Activated T-helper 9 cell treated with anti-CD3 and anti-CD28 coated beads, Interleukin-2, amount 50 U/mL, for 16 hours (primary cell): ENCODE measurements at regions not wholly inside any gene's neighbourhood (a gene's known extent, or its start where the extent isn't known, plus 50 kb on each side); places are given as distances from the start of the nearest gene placed in this dataset.

Experiments used
- DNase-seq: peaks from one replicate; pipeline ENCODE4 v3.0.0-alpha.2; 2020; ENCODE audit warnings: low read depth

DNA sequence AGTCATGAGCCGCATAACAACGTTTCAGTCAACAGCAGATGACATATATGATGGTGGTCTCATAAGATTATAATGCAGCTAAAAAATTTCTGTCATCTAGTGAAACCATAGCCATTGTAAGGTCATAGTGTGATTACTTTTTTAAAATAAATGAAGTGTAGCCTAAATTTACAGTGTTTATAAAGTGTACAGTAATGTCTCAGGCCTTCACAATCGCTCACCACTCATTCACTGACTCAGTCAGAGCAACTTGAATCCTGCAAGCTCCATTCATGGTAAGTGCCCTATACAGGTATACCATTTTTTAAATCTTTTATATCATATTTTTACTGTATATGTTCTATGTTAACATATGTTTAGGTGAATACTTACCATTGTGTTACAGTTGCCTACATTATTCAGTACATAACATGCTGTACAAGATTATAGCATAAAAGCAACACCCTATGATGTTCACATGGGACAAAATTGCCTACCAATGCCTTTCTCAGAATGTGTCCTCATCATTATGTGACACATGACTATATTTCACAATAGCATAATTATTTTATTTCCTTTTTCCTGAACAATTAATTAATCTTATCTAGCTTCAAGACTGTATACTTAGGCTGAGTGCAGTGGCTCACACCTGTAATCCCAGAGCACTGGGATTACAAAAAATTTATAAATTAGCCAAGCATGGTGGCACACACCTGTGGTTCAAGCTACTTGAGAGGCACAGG, 1115.9 kb upstream of the ZEB2 start:
- no peak for DNase-seq

DNA sequence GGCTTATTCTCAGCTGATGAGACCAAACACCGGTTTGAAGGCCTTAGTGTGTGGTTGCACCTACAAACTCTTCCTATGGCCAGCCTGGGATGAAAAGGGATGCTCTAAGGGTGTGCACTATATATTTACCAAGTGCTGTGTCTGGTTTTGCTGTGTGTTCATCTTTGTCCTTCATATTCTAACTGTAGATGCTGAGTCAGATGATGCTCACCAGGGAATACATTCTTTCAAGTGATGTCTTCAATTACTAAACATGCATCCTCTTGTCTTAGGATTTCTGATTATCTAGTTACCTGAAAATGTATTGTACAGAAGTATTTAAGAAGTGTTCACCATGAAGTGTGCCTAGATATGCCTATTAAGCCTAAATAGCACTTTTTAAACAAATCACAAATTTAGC, 1111.6 kb upstream of the ZEB2 start:
- no peak for DNase-seq

DNA sequence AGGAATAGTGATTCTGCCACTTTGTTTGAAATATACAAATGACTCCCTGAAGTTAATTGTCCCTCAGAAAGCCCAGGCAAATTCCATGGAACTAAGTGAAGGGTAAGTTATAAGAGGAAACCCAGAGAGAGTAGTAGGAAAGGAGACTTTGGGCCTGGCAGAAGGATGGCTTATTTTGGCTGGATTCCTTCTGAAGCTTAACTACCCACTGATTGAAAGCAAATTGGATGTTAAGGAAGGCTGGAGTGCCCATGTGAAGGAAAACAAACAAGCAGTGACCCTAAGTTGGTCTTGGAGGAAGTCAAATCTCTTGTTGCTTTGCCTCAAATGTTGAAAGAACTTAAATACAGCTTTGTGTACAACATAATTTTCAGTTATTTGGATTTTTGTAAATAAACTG, 1106.4 kb upstream of the ZEB2 start:
- DNase-seq, result no peak

DNA sequence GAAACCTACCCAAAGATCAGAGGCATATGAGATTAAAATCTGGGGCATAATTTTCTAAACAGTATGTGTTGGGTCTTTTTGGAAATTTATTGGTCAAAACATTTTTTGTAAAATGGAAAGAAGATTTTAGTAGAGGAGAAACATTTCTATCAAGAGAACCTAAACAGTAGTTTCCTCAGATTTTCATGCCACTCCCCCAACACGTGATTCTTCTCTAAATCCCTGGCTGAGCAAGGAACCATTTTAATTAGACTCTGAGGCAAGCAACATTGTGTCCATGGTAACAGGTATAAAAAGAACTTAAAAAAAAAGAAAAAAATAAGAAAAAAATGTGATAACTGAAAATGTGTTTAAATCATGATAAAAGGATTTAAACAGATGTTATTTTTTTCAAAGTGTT, 1105.2 kb upstream of the ZEB2 start:
- no peak for DNase-seq

DNA sequence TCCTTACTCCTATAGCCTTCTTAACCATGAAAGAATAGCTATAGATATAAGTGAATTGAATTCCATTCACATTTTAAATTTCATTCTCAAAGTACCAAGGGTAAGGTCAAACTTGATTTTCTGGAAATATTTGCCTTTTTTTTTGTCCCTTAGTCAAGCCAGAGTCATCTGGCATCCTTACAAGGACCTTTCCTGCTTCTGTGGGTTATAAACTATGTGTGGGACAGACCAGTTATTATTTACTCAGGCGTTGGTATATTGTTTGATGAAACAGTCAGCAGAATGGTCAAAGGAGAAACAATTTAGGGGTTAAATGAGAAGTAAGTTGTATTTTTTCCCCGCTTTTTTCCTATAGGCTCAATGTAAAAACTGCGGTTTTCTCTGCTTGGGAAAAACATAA, 1103.2 kb upstream of the ZEB2 start:
- DNase-seq, result no peak

DNA sequence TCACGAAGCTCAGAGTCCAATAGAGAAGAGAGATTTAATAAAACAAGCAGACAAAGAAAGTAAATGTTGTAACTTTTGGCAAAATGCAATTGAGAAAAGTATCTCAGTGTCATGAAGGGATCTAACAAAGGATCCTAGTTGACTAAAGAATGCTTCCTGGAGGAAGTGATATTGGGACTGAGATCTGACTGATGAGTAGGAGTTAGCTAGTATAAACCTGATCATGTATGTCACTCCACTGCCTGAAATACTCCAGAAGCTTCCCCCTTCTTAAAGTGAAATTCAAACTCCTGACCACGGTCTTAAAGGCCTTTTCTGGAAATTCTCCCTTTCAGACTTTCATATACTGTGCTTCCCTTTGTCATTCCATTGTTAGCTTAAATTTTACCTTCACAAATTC, 1102.4 kb upstream of the ZEB2 start:
- no peak for DNase-seq

DNA sequence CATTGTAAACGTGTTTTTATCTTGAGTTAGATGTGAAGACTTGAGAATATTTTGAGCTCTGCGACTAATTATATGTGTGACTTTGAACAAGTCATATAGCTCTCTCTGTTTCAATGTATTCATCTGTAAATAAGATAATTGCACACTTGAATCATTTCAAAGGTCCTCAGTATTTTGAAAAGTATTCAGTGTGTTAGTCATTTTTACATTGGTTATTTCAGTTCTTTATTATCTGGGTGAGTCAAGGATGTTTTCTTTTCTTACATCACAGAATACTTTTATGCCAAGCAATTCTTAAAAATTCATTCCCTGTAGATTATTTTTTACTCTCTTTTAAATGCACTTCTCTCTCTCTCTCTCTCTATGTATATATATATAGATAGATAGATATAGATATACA, 1098.0 kb upstream of the ZEB2 start:
- DNase-seq, result no peak

DNA sequence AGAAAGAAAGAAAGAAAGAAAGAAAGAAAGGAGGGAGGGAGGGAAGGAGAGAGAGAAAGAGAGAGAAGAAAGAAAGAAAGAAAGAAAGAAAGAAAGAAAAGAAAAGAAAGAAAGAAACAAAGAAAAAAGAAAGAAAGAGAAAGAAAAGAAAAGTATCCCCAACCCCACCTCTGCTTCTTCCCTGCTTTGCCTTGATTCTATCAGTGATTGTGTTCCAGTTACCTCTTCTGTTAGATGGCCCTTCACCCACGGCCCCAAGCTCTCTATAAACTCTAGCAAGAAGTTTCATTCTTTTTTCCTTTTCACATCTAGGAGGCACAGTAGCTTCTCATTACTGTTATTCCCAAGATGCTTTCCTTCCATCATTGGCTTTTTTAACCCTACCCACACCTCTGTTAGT, 1097.5 kb upstream of the ZEB2 start:
- DNase-seq, result no peak

DNA sequence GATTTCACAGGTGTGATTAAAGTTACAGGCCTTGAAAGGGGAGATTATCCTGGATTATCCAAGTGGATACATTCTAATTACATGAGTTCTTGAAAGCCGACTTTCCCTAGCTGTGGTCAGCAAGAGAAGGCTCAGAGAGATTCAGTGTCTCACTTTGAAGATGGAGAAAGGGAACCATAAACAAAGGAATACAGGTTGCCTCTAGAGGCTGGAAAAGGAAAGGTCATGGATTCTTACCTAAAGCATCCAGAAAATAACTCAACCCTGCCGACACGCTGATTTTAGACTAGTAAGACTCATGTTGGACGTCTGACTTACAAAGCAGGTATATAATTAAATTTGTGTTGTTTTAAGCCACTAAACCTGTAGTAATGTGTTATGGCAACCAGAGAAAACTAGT, 1095.7 kb upstream of the ZEB2 start:
- DNase-seq, result no peak

DNA sequence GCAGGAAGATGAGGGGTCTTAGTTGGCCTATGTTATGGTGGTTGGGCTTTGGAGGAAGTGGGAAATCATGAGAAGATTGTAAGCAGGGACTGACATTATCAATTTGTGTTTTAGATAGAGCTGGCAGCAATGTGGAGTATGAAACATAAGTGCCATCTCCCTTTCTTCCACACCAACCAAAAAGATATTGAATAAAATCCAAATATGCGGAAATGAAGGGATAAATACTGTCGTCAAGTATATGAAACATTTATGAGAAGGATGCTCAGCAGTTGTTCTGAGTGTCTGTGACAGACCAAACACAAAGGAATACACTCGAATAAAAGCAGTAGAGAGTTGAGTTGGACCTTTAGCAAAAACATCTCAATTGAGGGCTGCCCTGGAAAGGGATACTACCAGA, 1090.0 kb upstream of the ZEB2 start:
- no peak for DNase-seq

DNA sequence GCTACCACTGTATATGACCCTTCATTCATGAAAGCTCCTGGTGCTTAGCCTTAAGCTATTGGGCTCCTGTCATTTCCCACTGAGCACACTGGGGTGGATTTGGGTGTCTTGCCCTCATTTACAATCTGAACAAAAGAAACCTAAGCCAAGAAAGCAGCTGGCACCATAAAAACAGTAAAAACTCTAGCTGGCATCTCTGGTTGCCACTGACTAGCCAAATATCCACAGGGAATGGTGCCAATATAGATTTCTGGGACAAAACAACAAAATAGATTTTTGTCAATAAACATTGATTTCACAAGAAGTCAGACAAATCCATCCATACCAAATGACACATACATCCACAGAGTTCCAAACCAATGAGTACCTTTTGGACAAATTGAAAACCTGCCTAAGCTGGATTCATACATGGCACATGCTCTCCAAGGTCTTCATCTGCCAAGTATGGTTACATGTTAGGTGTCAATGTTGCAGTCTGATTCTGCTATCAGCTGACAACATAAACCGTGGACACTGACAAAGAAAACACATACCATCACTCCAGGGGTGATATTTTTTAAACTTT, 1081.5 kb upstream of the ZEB2 start:
- no peak for DNase-seq

DNA sequence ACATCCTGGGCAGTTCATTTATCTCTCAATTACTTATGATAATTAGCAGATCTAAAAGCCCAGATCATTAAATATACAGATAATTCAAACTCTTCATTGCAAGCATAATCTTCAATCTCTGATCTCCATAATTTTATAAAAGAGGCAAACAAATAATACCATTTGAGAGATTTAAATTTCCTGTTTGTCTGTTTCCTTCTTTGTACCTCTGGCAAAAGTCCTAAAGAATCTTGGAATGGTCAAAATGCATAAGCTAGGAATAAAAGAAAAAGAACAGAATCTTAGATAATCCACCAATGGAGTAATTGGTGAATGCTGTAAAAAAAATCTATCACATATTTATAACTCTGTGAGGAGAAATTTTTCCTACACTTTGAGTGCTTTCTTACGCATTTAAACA, 1080.9 kb upstream of the ZEB2 start:
- no peak for DNase-seq

DNA sequence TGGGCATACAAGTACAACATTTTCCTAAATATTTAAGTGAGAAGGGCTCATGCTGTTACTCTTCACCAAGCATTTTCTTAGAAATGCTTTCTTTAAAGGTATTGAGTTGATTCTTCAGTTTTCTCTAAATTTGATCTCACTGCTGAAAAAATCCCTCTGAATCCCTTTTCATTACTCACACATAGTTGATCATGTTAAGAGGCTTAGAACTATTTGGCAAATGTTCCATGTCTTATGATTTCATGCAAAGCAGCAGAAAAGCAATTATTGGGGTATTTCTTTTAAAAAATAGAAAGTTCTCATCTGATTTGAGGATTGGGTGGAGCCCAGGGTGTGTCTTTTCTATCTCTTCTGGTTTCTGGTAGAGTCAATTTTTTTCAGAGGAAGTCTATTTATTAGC, 1079.8 kb upstream of the ZEB2 start:
- DNase-seq, result no peak

DNA sequence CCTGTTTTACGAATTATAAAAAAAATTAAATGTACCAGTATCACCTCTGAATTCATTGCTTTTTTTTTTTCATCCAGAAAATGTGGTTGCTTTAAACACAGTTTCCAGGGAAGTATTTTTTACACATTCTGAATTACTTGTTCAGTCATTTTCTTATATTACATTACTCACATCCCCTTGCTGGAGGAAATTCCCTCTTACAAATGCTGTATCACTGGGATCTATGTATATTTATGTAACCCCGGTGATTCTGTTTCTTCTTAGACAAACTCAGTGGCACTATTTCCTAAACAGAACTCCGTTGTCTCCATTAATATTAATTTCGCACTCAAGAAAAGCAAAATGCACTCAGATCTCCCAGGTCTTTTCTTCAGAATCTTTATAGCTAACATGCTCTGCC, 1078.5 kb upstream of the ZEB2 start:
- no peak for DNase-seq

DNA sequence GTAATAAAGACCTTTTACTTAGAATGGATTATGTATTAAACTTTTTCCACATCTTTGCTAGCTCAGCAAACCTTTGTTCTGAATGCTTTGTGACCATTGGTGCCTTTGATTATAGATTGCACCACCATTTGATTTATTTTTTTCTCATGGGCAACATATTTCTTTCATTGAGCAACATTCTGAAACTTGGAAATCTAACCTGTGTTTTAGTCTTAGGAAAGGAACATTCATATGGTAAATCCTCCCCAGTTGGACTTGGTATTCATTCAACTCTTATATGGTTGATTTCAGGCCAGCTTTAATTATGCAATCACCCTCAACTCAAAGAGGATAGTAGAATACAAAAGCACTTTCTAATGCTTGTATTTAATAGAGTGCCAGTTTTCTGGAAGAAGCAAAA, 1077.9 kb upstream of the ZEB2 start:
- DNase-seq, result no peak

DNA sequence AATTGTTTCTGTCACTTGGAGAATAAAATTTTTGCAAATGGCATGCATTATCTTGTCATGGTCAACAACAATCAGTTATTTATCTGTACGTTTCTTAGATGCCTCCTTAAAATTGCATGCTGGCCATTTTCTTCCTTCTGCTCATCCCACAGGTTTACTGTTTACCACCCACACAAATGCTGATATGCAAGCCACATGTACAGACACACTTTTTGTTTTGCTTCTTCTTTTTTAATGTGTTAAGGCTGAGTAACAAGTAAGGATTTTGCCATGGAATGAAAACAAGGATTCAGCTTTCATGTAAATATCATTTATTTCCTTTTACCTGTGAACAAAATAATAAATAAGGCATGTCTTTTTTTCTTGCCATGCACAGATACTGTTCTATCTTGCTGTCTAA, 1077.1 kb upstream of the ZEB2 start:
- no peak for DNase-seq

DNA sequence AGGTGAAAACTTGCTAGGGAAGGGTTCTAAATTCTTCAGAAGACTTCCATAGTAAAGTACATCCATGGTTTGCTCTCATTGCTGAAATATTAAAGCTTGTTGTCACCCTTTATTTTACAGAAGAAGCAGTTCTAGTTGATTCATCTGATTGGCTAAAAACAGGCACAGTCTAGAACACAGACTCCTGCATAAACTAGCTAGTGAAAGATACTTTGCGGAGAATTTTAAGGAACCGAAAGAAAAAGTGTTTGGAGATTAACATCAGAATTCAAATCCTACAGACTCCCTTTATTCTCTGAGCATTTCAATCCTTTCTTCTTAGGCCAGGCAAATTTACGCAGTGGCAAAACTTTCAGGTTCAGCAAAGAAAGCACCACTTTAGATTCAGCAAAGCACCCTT, 1076.5 kb upstream of the ZEB2 start:
- DNase-seq, result no peak

DNA sequence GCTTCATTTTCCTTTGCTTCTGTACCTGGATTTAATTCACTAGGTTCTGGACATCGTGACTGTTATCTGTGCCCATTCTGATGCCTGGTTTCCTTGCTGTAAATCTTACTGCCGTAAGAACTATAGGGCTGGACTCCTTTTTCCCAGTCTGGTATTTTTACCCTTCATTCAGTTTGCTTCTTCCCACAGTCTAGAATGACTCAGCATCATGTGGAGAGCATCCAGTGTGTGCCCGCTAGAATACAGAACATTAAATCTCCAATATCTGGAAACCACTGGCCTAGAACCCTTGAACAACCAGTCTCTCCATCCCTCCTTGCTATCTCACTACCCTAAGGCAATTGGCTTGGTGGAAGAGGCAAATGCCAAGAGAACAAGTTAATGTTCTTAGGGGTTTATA, 1075.4 kb upstream of the ZEB2 start:
- DNase-seq, result no peak

DNA sequence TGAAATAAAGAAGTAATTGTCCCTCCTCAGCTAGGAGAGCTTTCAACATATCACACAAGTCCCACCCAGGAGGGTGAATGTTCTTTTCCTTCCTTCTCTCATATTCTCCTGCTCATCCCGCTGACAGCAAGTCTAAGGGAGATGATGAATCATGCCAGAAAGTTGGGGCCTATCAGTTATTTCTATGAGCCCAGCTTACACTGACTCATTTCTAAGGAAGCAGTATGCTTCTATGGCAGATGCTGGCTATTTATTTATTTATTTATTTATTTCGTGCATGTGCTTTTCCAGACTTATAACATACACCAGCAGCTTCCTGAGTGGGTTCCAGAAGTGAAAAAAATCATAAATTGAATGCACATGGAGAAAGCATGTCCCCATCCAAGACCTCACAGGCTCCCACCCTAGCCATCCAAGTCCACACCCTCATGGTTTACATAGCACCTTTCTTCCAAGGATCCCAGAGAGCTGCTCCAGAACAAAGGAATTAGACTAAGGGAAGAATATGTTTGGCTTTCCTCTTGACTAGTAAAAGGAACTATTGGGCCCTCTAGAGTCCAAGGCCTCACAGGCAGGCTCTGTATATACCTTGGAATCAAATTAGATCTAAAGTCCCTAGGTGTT, 1074.2 kb upstream of the ZEB2 start:
- no peak for DNase-seq

DNA sequence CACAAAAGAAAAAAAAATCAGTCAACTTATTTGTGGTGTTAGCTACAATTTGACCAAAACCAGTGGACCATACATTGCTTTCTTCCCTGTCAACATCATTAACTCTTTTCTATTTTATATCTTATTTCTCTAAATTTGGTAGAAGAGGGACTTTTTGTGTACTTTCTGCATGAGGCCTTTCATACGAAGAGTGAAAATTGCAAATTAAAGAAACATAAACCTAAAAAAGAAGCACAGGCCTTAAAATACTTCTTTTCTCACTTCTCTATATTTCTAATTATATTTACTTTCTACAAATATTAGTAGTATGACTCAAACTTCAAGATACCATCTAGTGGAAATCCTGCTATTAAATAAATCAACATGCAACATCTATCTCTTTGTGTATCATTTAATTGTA, 1073.4 kb upstream of the ZEB2 start:
- no peak for DNase-seq

DNA sequence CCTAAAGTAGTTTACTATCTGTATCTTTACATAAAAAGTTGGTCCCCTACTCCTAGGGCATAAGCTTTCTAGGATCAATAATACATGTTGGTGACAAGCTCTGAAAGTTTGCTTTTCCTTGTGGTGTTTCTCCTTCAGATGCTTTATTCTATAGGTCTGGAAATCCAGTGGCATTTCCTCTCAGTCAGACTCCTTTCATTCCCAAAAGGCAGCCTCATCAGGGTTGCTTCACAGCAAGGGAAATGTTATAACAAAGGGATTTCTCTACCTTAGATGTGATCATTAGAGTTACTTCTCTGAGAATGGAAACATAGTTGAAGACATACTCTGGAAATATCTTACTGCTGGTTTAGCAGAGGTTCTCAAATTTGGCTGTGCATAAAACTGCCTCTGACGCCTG, 1072.4 kb upstream of the ZEB2 start:
- DNase-seq, result no peak

DNA sequence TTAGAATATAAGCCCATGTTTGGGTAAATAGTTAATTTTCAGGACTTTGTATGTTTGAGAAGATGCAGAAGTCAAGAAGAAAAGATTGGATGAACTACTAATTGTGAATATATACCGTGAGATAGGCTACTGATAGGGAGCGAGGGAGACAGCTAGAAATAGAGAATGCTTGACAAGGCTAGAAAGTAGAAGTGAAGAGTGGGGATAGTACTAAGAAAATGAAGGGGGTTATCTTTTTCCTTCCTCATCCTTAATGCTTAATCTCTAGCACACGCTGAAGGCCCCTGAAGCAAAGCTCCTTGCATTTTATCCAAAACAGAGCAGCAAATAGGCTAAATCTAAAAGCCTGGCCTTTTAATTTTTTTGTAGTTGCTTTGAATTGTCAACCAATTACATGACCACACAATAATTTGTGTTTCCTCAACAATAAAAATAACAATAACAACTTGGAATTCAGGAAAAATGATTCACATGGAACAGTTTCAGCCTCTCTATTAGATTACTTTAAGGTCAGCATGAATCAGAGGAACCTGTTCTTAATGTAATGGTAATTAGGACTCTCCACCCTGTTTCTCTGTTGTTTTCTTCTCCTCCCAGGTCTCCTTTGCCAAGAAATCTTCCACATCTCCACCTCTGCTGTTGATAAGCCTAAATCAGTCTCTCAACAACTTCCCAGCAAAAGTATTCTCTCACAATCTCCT, 1071.3 kb upstream of the ZEB2 start:
- DNase-seq, result no peak

DNA sequence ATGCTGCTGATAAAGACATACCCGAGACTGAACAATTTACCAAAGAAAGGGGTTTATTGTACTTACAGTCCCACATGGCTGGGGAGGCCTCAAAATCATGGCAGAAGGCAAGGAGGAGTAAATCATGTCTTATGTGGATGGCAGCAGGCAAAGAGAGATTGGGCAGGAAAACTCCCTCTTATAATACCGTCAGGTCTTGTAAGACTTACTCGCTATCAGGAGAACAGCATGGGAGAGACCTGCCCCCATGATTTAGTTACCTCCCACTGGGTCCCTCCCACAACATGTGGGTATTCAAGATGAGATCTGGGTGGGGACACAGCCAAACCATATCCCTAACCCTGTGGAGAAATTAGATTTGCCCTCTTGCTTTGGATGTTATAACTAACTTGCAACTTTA, 1068.0 kb upstream of the ZEB2 start:
- DNase-seq, result no peak
